Activated CD8-positive, alpha-beta T cell treated with anti-CD3 and anti-CD28 coated beads for 36 hours (primary cell): ENCODE measurements at regions not wholly inside any gene's neighbourhood (a gene's known extent, or its start where the extent isn't known, plus 50 kb on each side); places are given as distances from the start of the nearest gene placed in this dataset.

Experiments
- ATAC-seq: fragments of 200-7000 bp; cut with Tn5 transposase; one replicate; pipeline ENCODE4 v1.10.0; 2021; ENCODE audit warnings: mild to moderate bottlenecking, moderate library complexity
- CTCF ChIA-PET: fragments of 350-600 bp; sonication (Branson Sonifier 250); formaldehyde crosslinking; loops from one replicate; lab custom pipeline; 2021; ENCODE audit warnings: antibody characterized with exemption; lab: Charles Lee
- POLR2A ChIA-PET: fragments of 350-600 bp; sonication (Branson Sonifier 250); formaldehyde crosslinking; loops from one replicate; lab custom pipeline; 2021; ENCODE audit warnings: antibody characterized with exemption; lab: Charles Lee
- DNase-seq: peaks from one replicate; pipeline ENCODE4 v3.0.0-alpha.2; 2020
- H3K27ac Mint-ChIP-seq: one replicate; pipeline ENCODE4 v1.8.0; 2021; ENCODE audit warnings: mild to moderate bottlenecking, mixed read lengths
- H3K27me3 Mint-ChIP-seq: one replicate; pipeline ENCODE4 v1.8.0; 2021; ENCODE audit warnings: mixed read lengths
- H3K36me3 Mint-ChIP-seq: one replicate; pipeline ENCODE4 v1.8.0; 2021; ENCODE audit warnings: low read depth, mixed read lengths
- H3K4me1 Mint-ChIP-seq: one replicate; pipeline ENCODE4 v1.8.0; 2021; ENCODE audit warnings: low read depth, mixed read lengths
- H3K4me3 Mint-ChIP-seq: one replicate; pipeline ENCODE4 v1.8.0; 2021; ENCODE audit warnings: mild to moderate bottlenecking, moderate library complexity, mixed read lengths
- H3K9me3 Mint-ChIP-seq: one replicate; pipeline ENCODE4 v1.8.0; 2021; ENCODE audit warnings: mixed read lengths
- CTCF ChIP-seq: fragments of 200-600 bp; IDR thresholded peaks from one replicate; pipeline ENCODE4 v1.8.0; 2022; ENCODE audit warnings: antibody characterized with exemption, mild to moderate bottlenecking
- intact Hi-C: fragments of 100-400 bp; cut with micrococcal nuclease; formaldehyde crosslinking; loops from one replicate; pipeline ENCODE4 v1.10.0; 2022

- no peak for ATAC-seq
- ChIA-PET CTCF (no interaction called here), POLR2A (no interaction called here)
- Mint-ChIP-seq H3K4me1 (no peaks in the 10 kb centered on the region), H3K9me3 (no peaks in the 10 kb centered on the region), H3K27me3 (peaks cover 2% of the 10 kb centered on the region), H3K27ac (no peak overlapping the region), H3K36me3 (no peaks in the 10 kb centered on the region), H3K4me3 (no peak overlapping the region)
- no peak for TF ChIP-seq CTCF
- intact Hi-C loops, result no loop called here
- no peak for DNase-seq
Observed at GRCh38 chr16:26335236-26335853, 643.6 kb downstream of the HS3ST4 start.

DNA sequence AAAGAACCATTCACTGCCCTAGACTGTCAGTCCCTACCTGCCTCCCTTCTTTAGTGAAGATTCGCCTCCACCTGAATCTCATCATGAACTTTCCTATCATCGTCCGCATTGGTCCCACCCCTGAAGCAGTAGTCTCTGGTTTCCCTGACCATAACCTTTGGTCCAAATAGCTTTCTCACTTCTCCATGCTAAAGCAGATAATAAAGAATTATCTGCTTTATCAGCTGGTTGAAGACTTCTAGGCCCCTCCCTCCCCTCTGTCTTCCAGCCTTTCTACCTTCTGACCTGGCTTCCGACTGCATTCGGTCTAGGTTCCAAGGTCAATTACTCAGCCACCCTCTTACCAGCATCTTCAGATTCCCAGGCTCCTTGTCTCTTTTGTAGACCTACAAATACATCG is 650.9 kb downstream of the HS3ST4 start:
- TF ChIP-seq CTCF, result no peak
- H3K4me1 Mint-ChIP-seq, result no peaks in the 10 kb centered on the region
- H3K36me3 Mint-ChIP-seq, result no peaks in the 10 kb centered on the region
- no peak overlapping the region for H3K4me3 Mint-ChIP-seq
- H3K27me3 Mint-ChIP-seq, result peaks cover 3% of the 10 kb centered on the region
- no peaks in the 10 kb centered on the region for H3K9me3 Mint-ChIP-seq
- POLR2A ChIA-PET, result no interaction called here
- ATAC-seq, result no peak
- CTCF ChIA-PET, result no interaction called here
- intact Hi-C loops, result no loop called here
- DNase-seq, result no peak
- no peak overlapping the region for H3K27ac Mint-ChIP-seq

DNA sequence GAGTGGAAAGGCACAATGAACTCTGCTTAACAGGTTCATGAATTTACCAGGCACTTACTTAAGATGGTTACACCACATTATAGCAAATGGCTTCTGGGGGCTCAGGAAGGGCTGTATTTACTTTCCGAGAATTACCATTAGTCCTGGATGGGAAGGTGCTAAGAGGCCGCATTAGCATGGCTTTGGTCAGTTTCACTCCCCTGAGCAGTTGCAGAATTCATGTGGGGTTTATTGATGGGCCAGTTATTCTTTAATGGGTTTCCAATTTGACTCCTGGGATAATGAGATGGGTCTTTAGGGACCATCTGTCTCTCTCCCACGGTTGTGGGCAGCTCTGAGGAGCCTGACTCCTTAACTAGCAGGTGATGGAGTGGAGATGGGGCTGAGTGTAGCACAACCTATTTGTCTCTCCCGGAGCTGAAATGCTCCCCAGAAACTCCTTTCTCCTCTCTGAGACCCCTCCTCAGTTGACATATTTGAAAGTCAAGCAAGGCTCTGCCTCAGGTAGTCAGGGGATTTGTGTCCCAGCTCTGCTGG is 652.5 kb downstream of the HS3ST4 start:
- no peak for TF ChIP-seq CTCF
- Mint-ChIP-seq H3K4me3 (no peak overlapping the region), H3K4me1 (no peaks in the 10 kb centered on the region), H3K27me3 (peaks cover 4% of the 10 kb centered on the region), H3K36me3 (no peaks in the 10 kb centered on the region), H3K9me3 (no peaks in the 10 kb centered on the region), H3K27ac (no peak overlapping the region)
- POLR2A ChIA-PET, result no interaction called here
- CTCF ChIA-PET, result no interaction called here
- DNase-seq (no peak), ATAC-seq (no peak)
- intact Hi-C loops, result no loop called here

- ATAC-seq (no peak), DNase-seq (no peak)
- ChIA-PET CTCF (no interaction called here), POLR2A (no interaction called here)
- Mint-ChIP-seq H3K9me3 (no peaks in the 10 kb centered on the region), H3K36me3 (no peaks in the 10 kb centered on the region), H3K27ac (no peak overlapping the region), H3K4me3 (no peak overlapping the region), H3K4me1 (no peaks in the 10 kb centered on the region), H3K27me3 (peaks cover 4% of the 10 kb centered on the region)
- intact Hi-C loops, result no loop called here
- TF ChIP-seq CTCF, result no peak
Observed at GRCh38 chr16:26344976-26345375, 653.2 kb downstream of the HS3ST4 start.

- ChIA-PET CTCF (no interaction called here), POLR2A (no interaction called here)
- H3K4me3 Mint-ChIP-seq, result no peak overlapping the region
- peaks cover under 1% of the 10 kb centered on the region for H3K9me3 Mint-ChIP-seq
- DNase-seq (no peak), ATAC-seq (no peak)
- no peak overlapping the region for H3K27ac Mint-ChIP-seq
- intact Hi-C loops, result no loop called here
- H3K27me3 Mint-ChIP-seq, result peaks cover 4% of the 10 kb centered on the region
- no peaks in the 10 kb centered on the region for H3K36me3 Mint-ChIP-seq
- TF ChIP-seq CTCF, result no peak
- no peaks in the 10 kb centered on the region for H3K4me1 Mint-ChIP-seq
Observed at GRCh38 chr16:26345966-26346365, 654.2 kb downstream of the HS3ST4 start.
